Activated CD4-positive, alpha-beta T cell treated with anti-CD3 and anti-CD28 coated beads, Interleukin-2, amount 10 ng/mL, durations not matched to agents 24 days and 14 days (primary cell): ENCODE measurements at regions not wholly inside any gene's neighbourhood (a gene's known extent, or its start where the extent isn't known, plus 50 kb on each side); places are given as distances from the start of the nearest gene placed in this dataset.
A peak's percentile ranks its signal among the peaks of the same experiment; 100 is the strongest.

ENCODE experiments used
- DNase-seq: peaks from one replicate; pipeline ENCODE4 v3.0.0; 2022
- H3K27ac Mint-ChIP-seq: one replicate; pipeline ENCODE4 v1.8.0; 2022; ENCODE audit warnings: mild to moderate bottlenecking, mixed read lengths
- H3K27me3 Mint-ChIP-seq: one replicate; pipeline ENCODE4 v1.8.0; 2022; ENCODE audit warnings: mixed read lengths
- H3K36me3 Mint-ChIP-seq: one replicate; pipeline ENCODE4 v1.8.0; 2022; ENCODE audit warnings: low read depth, mild to moderate bottlenecking, mixed read lengths
- H3K4me1 Mint-ChIP-seq: one replicate; pipeline ENCODE4 v1.8.0; 2021; ENCODE audit warnings: mixed read lengths
- H3K4me3 Mint-ChIP-seq: one replicate; pipeline ENCODE4 v1.8.0; 2022; ENCODE audit warnings: mild to moderate bottlenecking, moderate library complexity, mixed read lengths
- H3K9me3 Mint-ChIP-seq: one replicate; pipeline ENCODE4 v1.8.0; 2021; ENCODE audit warnings: mixed read lengths
- intact Hi-C: fragments of 100-400 bp; cut with micrococcal nuclease; formaldehyde crosslinking; loops from one replicate; pipeline ENCODE4 v1.15.1; 2023

GRCh38 chr12:91994208-91994797, 151.3 kb downstream of the BTG1 start:
- H3K9me3 Mint-ChIP-seq = peaks cover 11% of the 10 kb centered on the region
- H3K4me3 Mint-ChIP-seq = no peak overlapping the region
- no peak overlapping the region for H3K27ac Mint-ChIP-seq
- intact Hi-C loops = no loop called here
- no peaks in the 10 kb centered on the region for H3K27me3 Mint-ChIP-seq
- peaks cover 4% of the 10 kb centered on the region for H3K4me1 Mint-ChIP-seq
- no peak for DNase-seq
- H3K36me3 Mint-ChIP-seq = peaks cover 4% of the 10 kb centered on the region

- Mint-ChIP-seq H3K36me3 (peaks cover 4% of the 10 kb centered on the region), H3K9me3 (peaks cover 8% of the 10 kb centered on the region), H3K27ac (no peak overlapping the region), H3K4me3 (no peak overlapping the region), H3K27me3 (no peaks in the 10 kb centered on the region), H3K4me1 (peaks cover 4% of the 10 kb centered on the region)
- intact Hi-C loops = no loop called here
- DNase-seq = no peak
Observed at GRCh38 chr12:91993287-91994017, 152.2 kb downstream of the BTG1 start.

GRCh38 chr12:91991399-91992187, 154.1 kb downstream of the BTG1 start:
- Mint-ChIP-seq H3K4me1 (peaks cover 5% of the 10 kb centered on the region), H3K27me3 (no peaks in the 10 kb centered on the region), H3K27ac (no peak overlapping the region), H3K4me3 (no peak overlapping the region), H3K36me3 (no peaks in the 10 kb centered on the region), H3K9me3 (no peaks in the 10 kb centered on the region)
- peak; percentile 68 for DNase-seq
- intact Hi-C loops = loop anchor here (1.0 to 2.0 kb wide), 2 partner anchors 151 to 579 kb away; no protein-coding TSS in a partner anchor

GRCh38 chr12:91990525-91990924, 155.1 kb downstream of the BTG1 start:
- Mint-ChIP-seq H3K4me1 (peaks cover 11% of the 10 kb centered on the region), H3K4me3 (no peak overlapping the region), H3K36me3 (no peaks in the 10 kb centered on the region), H3K9me3 (no peaks in the 10 kb centered on the region), H3K27me3 (no peaks in the 10 kb centered on the region), H3K27ac (no peak overlapping the region)
- intact Hi-C loops = loop anchor here (2.0 kb wide), 1 partner anchor 152 kb away; no protein-coding TSS in a partner anchor
- DNase-seq = no peak

GRCh38 chr12:91989143-91989542, 156.5 kb downstream of the BTG1 start:
- intact Hi-C loops = no loop called here
- Mint-ChIP-seq H3K27me3 (no peaks in the 10 kb centered on the region), H3K27ac (no peak overlapping the region), H3K36me3 (no peaks in the 10 kb centered on the region), H3K4me1 (peaks cover 11% of the 10 kb centered on the region), H3K4me3 (no peak overlapping the region), H3K9me3 (no peaks in the 10 kb centered on the region)
- no peak for DNase-seq

- Mint-ChIP-seq H3K27ac (no peak overlapping the region), H3K4me1 (peaks cover 11% of the 10 kb centered on the region), H3K4me3 (no peak overlapping the region), H3K9me3 (no peaks in the 10 kb centered on the region), H3K27me3 (no peaks in the 10 kb centered on the region), H3K36me3 (no peaks in the 10 kb centered on the region)
- no peak for DNase-seq
- intact Hi-C loops = no loop called here
Observed at GRCh38 chr12:91988086-91988923, 157.3 kb downstream of the BTG1 start.

- intact Hi-C loops = no loop called here
- Mint-ChIP-seq H3K27ac (no peak overlapping the region), H3K9me3 (no peaks in the 10 kb centered on the region), H3K4me3 (no peak overlapping the region), H3K36me3 (no peaks in the 10 kb centered on the region), H3K4me1 (peaks cover 9% of the 10 kb centered on the region), H3K27me3 (no peaks in the 10 kb centered on the region)
- no peak for DNase-seq
Observed at GRCh38 chr12:91986084-91986483, 159.6 kb downstream of the BTG1 start.

- H3K4me1 Mint-ChIP-seq = peaks cover 9% of the 10 kb centered on the region
- intact Hi-C loops = no loop called here
- no peak overlapping the region for H3K27ac Mint-ChIP-seq
- no peak for DNase-seq
- H3K36me3 Mint-ChIP-seq = no peaks in the 10 kb centered on the region
- no peak overlapping the region for H3K4me3 Mint-ChIP-seq
- H3K27me3 Mint-ChIP-seq = no peaks in the 10 kb centered on the region
- no peaks in the 10 kb centered on the region for H3K9me3 Mint-ChIP-seq
Observed at GRCh38 chr12:91985002-91985787, 160.5 kb downstream of the BTG1 start.

GRCh38 chr12:91984556-91984955, 161.1 kb downstream of the BTG1 start:
- DNase-seq = no peak
- Mint-ChIP-seq H3K9me3 (no peaks in the 10 kb centered on the region), H3K36me3 (no peaks in the 10 kb centered on the region), H3K4me1 (peaks cover 9% of the 10 kb centered on the region), H3K27me3 (no peaks in the 10 kb centered on the region), H3K4me3 (no peak overlapping the region), H3K27ac (no peak overlapping the region)
- intact Hi-C loops = no loop called here

GRCh38 chr12:91983935-91984334, 161.7 kb downstream of the BTG1 start:
- no peak overlapping the region for H3K27ac Mint-ChIP-seq
- H3K27me3 Mint-ChIP-seq = no peaks in the 10 kb centered on the region
- DNase-seq = no peak
- H3K4me1 Mint-ChIP-seq = peaks cover 9% of the 10 kb centered on the region
- H3K36me3 Mint-ChIP-seq = no peaks in the 10 kb centered on the region
- intact Hi-C loops = no loop called here
- H3K4me3 Mint-ChIP-seq = no peak overlapping the region
- H3K9me3 Mint-ChIP-seq = peaks cover under 1% of the 10 kb centered on the region

- H3K4me3 Mint-ChIP-seq = no peak overlapping the region
- no peak overlapping the region for H3K27ac Mint-ChIP-seq
- H3K27me3 Mint-ChIP-seq = no peaks in the 10 kb centered on the region
- DNase-seq = no peak
- intact Hi-C loops = no loop called here
- H3K36me3 Mint-ChIP-seq = peaks cover 6% of the 10 kb centered on the region
- peaks cover 18% of the 10 kb centered on the region for H3K4me1 Mint-ChIP-seq
- peaks cover 8% of the 10 kb centered on the region for H3K9me3 Mint-ChIP-seq
Observed at GRCh38 chr12:91982946-91983345, 162.7 kb downstream of the BTG1 start.

GRCh38 chr12:91980389-91980821, 165.2 kb downstream of the BTG1 start:
- H3K4me1 Mint-ChIP-seq = peaks cover 13% of the 10 kb centered on the region
- H3K27me3 Mint-ChIP-seq = no peaks in the 10 kb centered on the region
- peaks cover 15% of the 10 kb centered on the region for H3K9me3 Mint-ChIP-seq
- intact Hi-C loops = no loop called here
- DNase-seq = no peak
- no peak overlapping the region for H3K4me3 Mint-ChIP-seq
- peaks cover 13% of the 10 kb centered on the region for H3K36me3 Mint-ChIP-seq
- no peak overlapping the region for H3K27ac Mint-ChIP-seq

- peaks cover 15% of the 10 kb centered on the region for H3K9me3 Mint-ChIP-seq
- intact Hi-C loops = no loop called here
- H3K4me1 Mint-ChIP-seq = peaks cover 13% of the 10 kb centered on the region
- H3K4me3 Mint-ChIP-seq = peak overlapping the region; percentile 25
- no peak overlapping the region for H3K27ac Mint-ChIP-seq
- peak; percentile 76 for DNase-seq
- H3K36me3 Mint-ChIP-seq = peaks cover 13% of the 10 kb centered on the region
- H3K27me3 Mint-ChIP-seq = no peaks in the 10 kb centered on the region
Observed at GRCh38 chr12:91978143-91978542, 167.5 kb downstream of the BTG1 start.
